NCI-H1417 treated with DMSO at 0.1 percent for 48 hours (cell line): ENCODE measurements at regions not wholly inside any gene's neighbourhood (a gene's known extent, or its start where the extent isn't known, plus 50 kb on each side); places are given as distances from the start of the nearest gene placed in this dataset.

Source experiments
- DNase-seq: peaks from one replicate; lab custom pipeline; 2025; lab: John Stamatoyannopoulos, UW

- DNase-seq, result no peak
Measured at GRCh38 chr11:97143463-97143862, 753.6 kb downstream of the JRKL start.

- DNase-seq, result no peak
Measured at GRCh38 chr11:97149741-97150140, 759.9 kb downstream of the JRKL start.

- no peak for DNase-seq
Measured at GRCh38 chr11:97157221-97157740, 767.5 kb downstream of the JRKL start.

GRCh38 chr11:97158243-97158642 is 768.4 kb downstream of the JRKL start:
- DNase-seq, result no peak

- DNase-seq, result no peak
Measured at GRCh38 chr11:97163631-97164191, 773.9 kb downstream of the JRKL start.

- DNase-seq, result no peak
Measured at GRCh38 chr11:97201743-97202612, 812.2 kb downstream of the JRKL start.

- no peak for DNase-seq
Measured at GRCh38 chr11:97202613-97203292, 812.9 kb downstream of the JRKL start.

GRCh38 chr11:97218011-97218410 is 828.2 kb downstream of the JRKL start:
- no peak for DNase-seq

GRCh38 chr11:97223647-97224046 is 833.8 kb downstream of the JRKL start:
- DNase-seq, result no peak

- no peak for DNase-seq
Measured at GRCh38 chr11:97224396-97224795, 834.6 kb downstream of the JRKL start.

- DNase-seq, result no peak
Measured at GRCh38 chr11:97225794-97226193, 836.0 kb downstream of the JRKL start.

GRCh38 chr11:97229936-97230335 is 840.1 kb downstream of the JRKL start:
- no peak for DNase-seq

GRCh38 chr11:97231231-97231630 is 841.4 kb downstream of the JRKL start:
- no peak for DNase-seq

GRCh38 chr11:97234016-97234415 is 844.2 kb downstream of the JRKL start:
- no peak for DNase-seq

- no peak for DNase-seq
Measured at GRCh38 chr11:97237151-97237550, 847.3 kb downstream of the JRKL start.

GRCh38 chr11:97247601-97248000 is 857.8 kb downstream of the JRKL start:
- no peak for DNase-seq

- no peak for DNase-seq
Measured at GRCh38 chr11:97254790-97255189, 865.0 kb downstream of the JRKL start.

GRCh38 chr11:97259434-97259833 is 869.6 kb downstream of the JRKL start:
- no peak for DNase-seq

- DNase-seq, result no peak
Measured at GRCh38 chr11:97259884-97260283, 870.1 kb downstream of the JRKL start.

GRCh38 chr11:97263183-97263858 is 873.5 kb downstream of the JRKL start:
- DNase-seq, result no peak

GRCh38 chr11:97269527-97269926 is 879.7 kb downstream of the JRKL start:
- no peak for DNase-seq

- no peak for DNase-seq
Measured at GRCh38 chr11:97279341-97279740, 889.5 kb downstream of the JRKL start.
